Smooth muscle cell (in vitro differentiated cells): ENCODE measurements at regions not wholly inside any gene's neighbourhood (a gene's known extent, or its start where the extent isn't known, plus 50 kb on each side); places are given as distances from the start of the nearest gene placed in this dataset.

Source experiments
- DNase-seq: peaks from one replicate; lab custom pipeline; 2025; ENCODE audit not compliant: unreplicated experiment; lab: John Stamatoyannopoulos, UW
- H2AFZ ChIP-seq: fragments of 200-600 bp; sonication (generic); 2 replicates; pipeline ENCODE4 v1.6.0; 2016; ENCODE audit warnings: antibody characterized with exemption, low read depth, mild to moderate bottlenecking
- H3F3A ChIP-seq: fragments of 200-600 bp; sonication (generic); 2 replicates; pipeline ENCODE4 v1.6.0; 2017; ENCODE audit warnings: antibody characterized with exemption, low read depth
- H3K27ac ChIP-seq: fragments of 200-600 bp; sonication (generic); 2 replicates; pipeline ENCODE4 v1.5.1; 2016; ENCODE audit warnings: low read depth, mild to moderate bottlenecking
- H3K27me3 ChIP-seq: fragments of 200-600 bp; sonication (generic); 2 replicates; pipeline ENCODE4 v1.6.1; 2016; ENCODE audit warnings: low read depth, mild to moderate bottlenecking
- H3K36me3 ChIP-seq: fragments of 200-600 bp; sonication (generic); 2 replicates; pipeline ENCODE4 v1.5.1; 2016; ENCODE audit warnings: low read depth
- H3K4me1 ChIP-seq: fragments of 200-600 bp; sonication (generic); 2 replicates; pipeline ENCODE4 v1.5.1; 2016; ENCODE audit warnings: low read depth
- H3K4me2 ChIP-seq: fragments of 200-600 bp; sonication (generic); 2 replicates; pipeline ENCODE4 v1.6.0; 2016; ENCODE audit warnings: mild to moderate bottlenecking
- H3K4me3 ChIP-seq: fragments of 200-600 bp; sonication (generic); 2 replicates; pipeline ENCODE4 v1.5.1; 2016; ENCODE audit warnings: mild to moderate bottlenecking
- H3K79me2 ChIP-seq: fragments of 200-600 bp; sonication (generic); 2 replicates; pipeline ENCODE4 v1.6.0; 2016; ENCODE audit warnings: low read depth, mild to moderate bottlenecking
- H3K9ac ChIP-seq: fragments of 200-600 bp; sonication (generic); 2 replicates; pipeline ENCODE4 v1.6.0; 2016; ENCODE audit warnings: low read depth
- H3K9me3 ChIP-seq: fragments of 200-600 bp; sonication (generic); replicated peaks from 2 replicates; pipeline ENCODE4 v1.5.1; 2016; ENCODE audit warnings: low read depth
- H4K20me1 ChIP-seq: fragments of 200-600 bp; sonication (generic); 2 replicates; pipeline ENCODE4 v1.6.0; 2016; ENCODE audit warnings: low read depth
- CTCF ChIP-seq: fragments of 200-600 bp; sonication (generic); IDR thresholded peaks from 2 replicates; pipeline ENCODE4 v1.5.1; 2017; ENCODE audit warnings: borderline replicate concordance, mild to moderate bottlenecking, antibody characterized with exemption; ENCODE audit not compliant: insufficient read depth, poor library complexity, severe bottlenecking
- WGBS: methylation state at CpG from one replicate; pipeline ENCODE4 v1.1.7; 2016; ENCODE audit warnings: low lambda C conversion rate; 5-methylcytosine and 5-hydroxymethylcytosine counted together

DNA sequence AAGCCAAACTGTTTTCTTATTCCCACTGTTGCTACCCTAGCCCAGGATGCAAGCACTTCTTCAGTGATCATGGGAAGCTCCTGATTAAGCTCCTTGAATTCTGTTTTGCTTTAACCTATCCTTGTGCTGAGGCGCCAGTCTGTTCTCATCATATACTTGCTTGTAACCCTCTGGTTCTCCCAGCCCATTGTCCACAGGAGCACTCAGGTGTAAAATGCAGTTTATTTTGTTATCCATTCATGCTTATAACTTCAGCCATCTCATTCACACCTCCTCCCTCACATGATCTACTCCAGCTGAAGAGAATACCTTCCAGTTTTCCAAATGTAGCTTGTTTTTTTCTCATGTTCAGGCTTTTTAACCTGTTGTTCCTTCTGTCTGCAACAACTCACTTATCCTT lies 402.1 kb upstream of the BRINP1 start:
- WGBS = 83% methylated on average over 1 of the region's 1 CpG
- no peak for DNase-seq
- no peak overlapping the region for H2AFZ ChIP-seq

GRCh38 chr9:119768266-119768665 lies 399.0 kb upstream of the BRINP1 start:
- Histone ChIP-seq H3K4me3 (no peak overlapping the region), H3K9me3 (no peaks in the 10 kb centered on the region), H3K4me1 (no peaks in the 10 kb centered on the region), H3K36me3 (no peaks in the 10 kb centered on the region), H3K4me2 (no peak overlapping the region), H3K79me2 (no peaks in the 10 kb centered on the region), H2AFZ (no peak overlapping the region), H4K20me1 (no peaks in the 10 kb centered on the region), H3K27me3 (no peaks in the 10 kb centered on the region), H3K27ac (no peak overlapping the region), H3K9ac (no peak overlapping the region), H3F3A (no peaks in the 10 kb centered on the region)
- WGBS = 54% methylated on average over 3 of the region's 3 CpGs
- DNase-seq = no peak
- TF ChIP-seq CTCF = no peak

More for the DNA sequence above, 402.1 kb upstream of the BRINP1 start:
- Histone ChIP-seq H3K27me3 (no peaks in the 10 kb centered on the region), H3K27ac (no peak overlapping the region), H3K4me3 (no peak overlapping the region), H3K4me2 (no peak overlapping the region), H3F3A (no peaks in the 10 kb centered on the region), H3K36me3 (no peaks in the 10 kb centered on the region), H3K9ac (no peak overlapping the region), H4K20me1 (no peaks in the 10 kb centered on the region), H3K79me2 (no peaks in the 10 kb centered on the region), H3K4me1 (peaks cover 9% of the 10 kb centered on the region), H3K9me3 (no peaks in the 10 kb centered on the region)
- no peak for TF ChIP-seq CTCF

- Histone ChIP-seq H4K20me1 (no peaks in the 10 kb centered on the region), H3K4me1 (no peaks in the 10 kb centered on the region), H3K27ac (no peak overlapping the region), H3K36me3 (no peaks in the 10 kb centered on the region), H2AFZ (no peak overlapping the region), H3K4me2 (no peak overlapping the region), H3K9me3 (no peaks in the 10 kb centered on the region), H3K9ac (no peak overlapping the region), H3F3A (no peaks in the 10 kb centered on the region), H3K4me3 (no peak overlapping the region), H3K27me3 (no peaks in the 10 kb centered on the region), H3K79me2 (no peaks in the 10 kb centered on the region)
- no peak for TF ChIP-seq CTCF
- DNase-seq = no peak
- 89% methylated on average over 2 of the region's 2 CpGs for WGBS
Measured at GRCh38 chr9:119765632-119766175, 396.5 kb upstream of the BRINP1 start.

- Histone ChIP-seq H3K36me3 (no peaks in the 10 kb centered on the region), H3K4me1 (no peaks in the 10 kb centered on the region), H3K27me3 (peaks cover 19% of the 10 kb centered on the region), H3K27ac (no peak overlapping the region), H4K20me1 (no peaks in the 10 kb centered on the region), H3F3A (no peaks in the 10 kb centered on the region), H3K9me3 (no peaks in the 10 kb centered on the region), H2AFZ (no peak overlapping the region), H3K4me2 (no peak overlapping the region), H3K9ac (no peak overlapping the region), H3K79me2 (no peaks in the 10 kb centered on the region), H3K4me3 (no peak overlapping the region)
- DNase-seq = no peak
- no peak for TF ChIP-seq CTCF
- 54% methylated on average over 3 of the region's 3 CpGs for WGBS
Measured at GRCh38 chr9:119763260-119763659, 394.0 kb upstream of the BRINP1 start.
